ENCODE measurements at regions not wholly inside any gene's neighbourhood (a gene's known extent, or its start where the extent isn't known, plus 50 kb on each side); places are given as distances from the start of the nearest gene placed in this dataset.

GRCh38 chr15:69780981-69781380 is 316.7 kb downstream of the TLE3 start:
- Mint-ChIP-seq H3K27me3 (ENCODE audit: low read depth) (no peaks in the 10 kb centered on the region), H3K36me3 (no peaks in the 10 kb centered on the region), H3K4me1 (peaks cover 13% of the 10 kb centered on the region), H3K9me3 (0 out of 2 replicates have a peak, but pooled peaks cover 6% of the 10 kb centered on the region), H3K4me3 (no peak overlapping the region), H3K27ac (no peak overlapping the region)
- ChIA-PET POLR2A (no interaction called here), CTCF (no interaction called here)
- DNase-seq (ENCODE audit: low spot score) (no peak), ATAC-seq (peak; percentile 16; the same call in 1 of the 2 replicates)
- TF ChIP-seq MXD4 (CRISPR knock-in tag; IDR thresholded peaks at IDR 0.05; ENCODE audit: borderline replicate concordance) (no peak), FOXP1 (CRISPR knock-in tag; IDR thresholded peaks at IDR 0.05; ENCODE audit: borderline replicate concordance) (no peak), ZNF512 (CRISPR knock-in tag; IDR thresholded peaks at IDR 0.05; ENCODE audit: borderline replicate concordance) (no peak), MAX (CRISPR knock-in tag; IDR thresholded peaks at IDR 0.05) (no peak), NFATC4 (CRISPR knock-in tag; IDR thresholded peaks at IDR 0.05) (no peak), OVOL2 (CRISPR knock-in tag; IDR thresholded peaks at IDR 0.05; ENCODE audit: borderline replicate concordance) (no peak), ZNF263 (CRISPR knock-in tag; IDR thresholded peaks at IDR 0.05; ENCODE audit: low read depth) (no peak), ZNF121 (CRISPR knock-in tag; IDR thresholded peaks at IDR 0.05) (no peak), TCF7 (CRISPR knock-in tag; IDR thresholded peaks at IDR 0.05; ENCODE audit: low read depth) (no peak), CDX4 (CRISPR knock-in tag; IDR thresholded peaks at IDR 0.05; ENCODE audit: borderline replicate concordance) (no peak), ATF1 (CRISPR knock-in tag; IDR thresholded peaks at IDR 0.05) (no peak), E2F1 (CRISPR knock-in tag; IDR thresholded peaks at IDR 0.05) (no peak), SMAD4 (CRISPR knock-in tag; IDR thresholded peaks at IDR 0.05) (no peak), RORB (CRISPR knock-in tag; IDR thresholded peaks at IDR 0.05) (no peak), TEAD1 (CRISPR knock-in tag; IDR thresholded peaks at IDR 0.05) (no peak), NFYB (CRISPR knock-in tag; conservative IDR thresholded peaks at IDR 0.05; ENCODE audit: low read depth) (no peak), E2F4 (CRISPR knock-in tag; IDR thresholded peaks at IDR 0.05; ENCODE audit: borderline replicate concordance, low read depth) (no peak), CTCF (IDR thresholded peaks at IDR 0.05) (no peak), FOXJ3 (CRISPR knock-in tag; IDR thresholded peaks at IDR 0.05; ENCODE audit: borderline replicate concordance) (no peak)

- H3K36me3 Mint-ChIP-seq: no peaks in the 10 kb centered on the region
- no peaks in the 10 kb centered on the region for H3K27me3 Mint-ChIP-seq (ENCODE audit: low read depth)
- H3K4me3 Mint-ChIP-seq: no peak overlapping the region
- ChIA-PET CTCF (no interaction called here), POLR2A (no interaction called here)
- 0 out of 2 replicates have a peak, but pooled peaks cover 6% of the 10 kb centered on the region for H3K9me3 Mint-ChIP-seq
- ATAC-seq (peak; percentile 20; the same call in 1 of the 2 replicates), DNase-seq (ENCODE audit: low spot score) (no peak)
- H3K4me1 Mint-ChIP-seq: peaks cover 13% of the 10 kb centered on the region
- no peak overlapping the region for H3K27ac Mint-ChIP-seq
- TF ChIP-seq ESRRA (CRISPR knock-in tag; IDR thresholded peaks at IDR 0.05; ENCODE audit: borderline replicate concordance): no peak
- no peak for TF ChIP-seq AFF4 (CRISPR knock-in tag; IDR thresholded peaks at IDR 0.05; ENCODE audit: borderline replicate concordance)
- TF ChIP-seq IRF1 (CRISPR knock-in tag; IDR thresholded peaks at IDR 0.05): no peak
- no peak for TF ChIP-seq USF2 (CRISPR knock-in tag; IDR thresholded peaks at IDR 0.05)
- TF ChIP-seq TCF7 (CRISPR knock-in tag; IDR thresholded peaks at IDR 0.05; ENCODE audit: low read depth): no peak
Observed at GRCh38 chr15:69781411-69782125, 316.1 kb downstream of the TLE3 start.

All from WTC11 (cell line).